K562 (cell line): ENCODE measurements at regions not wholly inside any gene's neighbourhood (a gene's known extent, or its start where the extent isn't known, plus 50 kb on each side); places are given as distances from the start of the nearest gene placed in this dataset.

Experiments used
- CBFB ChIP-seq: sonication (generic); formaldehyde crosslinking; IDR thresholded peaks from 2 replicates; pipeline ENCODE4 v1.4.0; 2020; ENCODE audit warnings: mild to moderate bottlenecking, missing genetic modification reagents
- KDM4B ChIP-seq, 2 experiments: fragments of 450-650 bp in 1 of 2; sonication (generic) in 1 of 2; IDR thresholded peaks; 2 replicates each; pipeline ENCODE4 v1.6.1; 2016 to 2017; ENCODE audit warnings: borderline replicate concordance in 2 of 2, antibody characterized with exemption in 1 of 2, low read depth in 1 of 2, mild to moderate bottlenecking in 1 of 2
- MGA ChIP-seq: fragments of 450-650 bp; IDR thresholded peaks from 2 replicates; pipeline ENCODE4 v1.6.1; 2016; ENCODE audit warnings: mild to moderate bottlenecking, moderate library complexity
- MTA1 ChIP-seq: fragments of 450-650 bp; IDR thresholded peaks from 2 replicates; pipeline ENCODE4 v1.6.1; 2017; ENCODE audit warnings: borderline replicate concordance
- NBN ChIP-seq: fragments of 450-650 bp; IDR thresholded peaks from 2 replicates; pipeline ENCODE4 v1.6.1; 2016; ENCODE audit warnings: low read depth, mild to moderate bottlenecking
- NCOA1 ChIP-seq: fragments of 450-650 bp; IDR thresholded peaks from 2 replicates; pipeline ENCODE4 v1.6.1; 2016; ENCODE audit warnings: low read depth
- NCOA4 ChIP-seq: fragments of 450-650 bp; IDR thresholded peaks from 2 replicates; pipeline ENCODE4 v1.6.1; 2018; ENCODE audit warnings: mild to moderate bottlenecking; ENCODE audit not compliant: partially characterized antibody
- PTTG1 ChIP-seq: fragments of 450-650 bp; IDR thresholded peaks from 2 replicates; pipeline ENCODE4 v1.6.1; 2016; ENCODE audit warnings: low read depth, mild to moderate bottlenecking, missing genetic modification characterization, missing compliant biosample characterization
- RERE ChIP-seq: sonication (generic); formaldehyde crosslinking; IDR thresholded peaks from 2 replicates; pipeline ENCODE4 v1.8.0; 2023; ENCODE audit warnings: missing genetic modification reagents, mild to moderate bottlenecking, borderline replicate concordance

- no peak for TF ChIP-seq MGA
- no peak for TF ChIP-seq NBN
- TF ChIP-seq KDM4B (IDR thresholded peaks at IDR 0.05; ENCODE audit: borderline replicate concordance in 2 of 2, low read depth in 1 of 2), result no peak
- no peak for TF ChIP-seq PTTG1 (tag)
- TF ChIP-seq MTA1, result no peak
- no peak for TF ChIP-seq RERE (CRISPR knock-in tag)
- TF ChIP-seq NCOA4, result no peak
- TF ChIP-seq CBFB (CRISPR knock-in tag), result no peak
- no peak for TF ChIP-seq NCOA1
These were observed 121.7 kb upstream of the BTBD3 start (continued) for GRCh38 chr20:11796026-11796425.
